Fibroblast of lung (primary cell): ENCODE measurements at regions not wholly inside any gene's neighbourhood (a gene's known extent, or its start where the extent isn't known, plus 50 kb on each side); places are given as distances from the start of the nearest gene placed in this dataset.

Source experiments
- CTCF ChIP-seq, 2 donors: IDR thresholded peaks in 1 of 2; conservative IDR thresholded peaks in 1 of 2; 1 replicate in 1 of 2; 2 replicates in 1 of 2; pipeline ENCODE4 v1.5.1; 2011 to 2012; ENCODE audit warnings: low read length in 2 of 2, control low read depth in 1 of 2, inconsistent platforms in 1 of 2, low read depth in 1 of 2, mild to moderate bottlenecking in 1 of 2
- EZH2 ChIP-seq: IDR thresholded peaks from 2 replicates; pipeline ENCODE4 v1.5.1; 2012; ENCODE audit warnings: low read length, control low read depth, mild to moderate bottlenecking; ENCODE audit errors: missing control alignments

GRCh38 chrX:30468471-30468870, 109.1 kb downstream of the TASL start:
- no peak for TF ChIP-seq CTCF (conservative IDR thresholded peaks at IDR 0.05 in 1 of 2, IDR thresholded peaks at IDR 0.05 in 1 of 2; ENCODE audit: low read depth in 1 of 2, low read length in 2 of 2)
- no peak for TF ChIP-seq EZH2
